Esophagus (tissue), 2 donors: ENCODE measurements at regions not wholly inside any gene's neighbourhood (a gene's known extent, or its start where the extent isn't known, plus 50 kb on each side); places are given as distances from the start of the nearest gene placed in this dataset.

ENCODE experiments used
- H3K27ac ChIP-seq, 2 donors: one replicate each; pipeline ENCODE4 v1.5.1; 2013; ENCODE audit warnings: low read depth in 2 of 2, mild to moderate bottlenecking in 2 of 2, inconsistent platforms in 1 of 2, low read length in 1 of 2, moderate library complexity in 1 of 2
- H3K27me3 ChIP-seq, 2 donors: one replicate each; pipeline ENCODE4 v1.6.1; 2013; ENCODE audit warnings: low read length in 2 of 2, control low read depth in 1 of 2, mild to moderate bottlenecking in 1 of 2; ENCODE audit not compliant: insufficient read depth in 2 of 2, control insufficient read depth in 1 of 2
- H3K36me3 ChIP-seq, 2 donors: one replicate each; pipeline ENCODE4 v1.6.1; 2013; ENCODE audit warnings: low read length in 1 of 2; ENCODE audit not compliant: control insufficient read depth in 2 of 2, insufficient read depth in 2 of 2
- H3K4me1 ChIP-seq, 2 donors: one replicate each; pipeline ENCODE4 v1.6.1; 2013; ENCODE audit warnings: low read length in 1 of 2; ENCODE audit not compliant: control insufficient read depth in 2 of 2, insufficient read depth in 2 of 2
- H3K4me3 ChIP-seq, 2 donors: one replicate each; pipeline ENCODE4 v1.5.1; 2013; ENCODE audit warnings: low read length in 2 of 2, mild to moderate bottlenecking in 2 of 2, low read depth in 1 of 2, moderate library complexity in 1 of 2
- H3K9me3 ChIP-seq, 2 donors: one replicate each; pipeline ENCODE4 v1.6.1; 2013; ENCODE audit warnings: mild to moderate bottlenecking in 2 of 2, low read depth in 1 of 2, low read length in 1 of 2, moderate library complexity in 1 of 2; ENCODE audit not compliant: control insufficient read depth in 2 of 2, insufficient read depth in 1 of 2
- WGBS, 2 donors: extraction: QIAGEN DNeasy Blood & Tissue Kit; methylation state at CpG; one replicate each; pipeline ENCODE4 v1.1.7; 2013; 5-methylcytosine and 5-hydroxymethylcytosine counted together
- donor health status: healthy with polysubstance abuse.
- donor health status: Bipolar disorder and iron deficiency.

DNA sequence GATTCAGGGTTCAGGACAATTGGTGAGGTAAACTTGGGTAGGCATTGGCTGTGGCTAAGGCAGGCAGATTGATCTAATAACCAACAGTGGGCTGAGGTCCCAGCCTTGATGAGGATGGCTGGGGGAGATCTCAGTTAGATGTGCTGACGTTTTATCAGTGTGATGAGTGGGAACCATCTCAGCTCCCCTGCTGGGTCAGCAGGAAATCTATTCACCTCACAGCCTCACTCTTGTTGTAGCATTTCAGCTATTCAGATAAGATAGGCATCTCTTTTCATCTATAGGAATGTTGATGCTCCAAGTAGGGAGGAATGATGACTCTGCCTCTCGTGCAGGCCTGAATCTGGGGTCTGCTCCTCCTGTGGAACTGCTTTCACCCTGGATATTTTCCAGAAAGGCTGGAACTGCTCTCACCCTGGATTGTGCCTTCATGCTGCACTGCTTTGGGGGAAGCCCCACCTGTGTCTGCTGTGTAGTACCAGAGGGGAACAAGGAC, 973.7 kb downstream of the NSUN3 start:
- H3K9me3 ChIP-seq, result peaks cover 3 to 11% of the 10 kb centered on the region in 2 donors
- no peaks in the 10 kb centered on the region for H3K27me3 ChIP-seq
- 52 to 56% methylated on average over 2 of the region's 2 CpGs for WGBS, 2 donors
- H3K4me1 ChIP-seq, result no peaks in the 10 kb centered on the region
- no peak overlapping the region for H3K27ac ChIP-seq
- no peak overlapping the region for H3K4me3 ChIP-seq
- no peaks in the 10 kb centered on the region for H3K36me3 ChIP-seq

DNA sequence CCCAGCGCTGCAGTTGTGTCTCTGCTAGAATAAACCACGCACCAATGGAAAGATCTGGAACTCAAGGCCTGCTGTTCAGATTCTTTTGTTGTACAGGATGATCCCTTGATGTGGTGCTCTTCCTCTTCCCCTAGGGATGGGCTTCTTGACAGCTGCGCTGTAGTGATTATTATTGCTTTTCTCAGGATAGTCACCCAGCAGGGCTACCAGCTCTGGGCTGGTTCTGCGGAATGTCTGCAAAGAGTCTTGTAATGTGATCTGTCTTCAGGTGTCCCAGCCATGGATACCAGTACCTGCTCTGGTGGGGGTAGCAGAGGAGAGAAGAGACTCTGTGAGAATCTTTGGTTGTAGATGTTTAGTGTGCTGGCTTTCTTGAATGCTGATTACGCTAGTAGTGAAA, 974.2 kb downstream of the NSUN3 start:
- no peaks in the 10 kb centered on the region for H3K27me3 ChIP-seq
- H3K36me3 ChIP-seq, result no peaks in the 10 kb centered on the region
- 76 to 88% methylated on average over 5 of the region's 5 CpGs for WGBS, 2 donors
- no peak overlapping the region for H3K4me3 ChIP-seq
- no peak overlapping the region for H3K27ac ChIP-seq
- no peaks in the 10 kb centered on the region for H3K4me1 ChIP-seq
- H3K9me3 ChIP-seq, result peaks cover 3 to 11% of the 10 kb centered on the region in 2 donors

DNA sequence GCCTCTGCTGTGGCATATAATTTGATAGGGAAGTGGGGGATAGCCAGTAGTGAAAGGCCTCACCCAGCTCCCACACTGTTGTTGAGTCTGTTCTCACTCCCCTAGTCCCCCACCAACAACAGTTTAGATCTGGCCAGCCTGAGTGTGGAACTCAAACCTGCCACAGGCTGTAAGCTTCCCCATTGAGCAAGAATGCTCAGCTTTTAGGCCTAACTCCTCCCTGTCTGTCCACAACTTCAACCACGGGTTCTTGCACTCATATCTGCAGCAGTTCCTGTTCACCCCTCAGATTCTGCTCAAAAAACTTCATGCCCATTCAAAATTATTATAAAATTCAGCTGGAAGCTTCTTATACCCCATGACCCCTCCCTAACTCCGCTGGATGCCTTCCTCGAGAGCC, 975.1 kb downstream of the NSUN3 start:
- H3K36me3 ChIP-seq, result no peaks in the 10 kb centered on the region
- H3K9me3 ChIP-seq, result peaks cover 3 to 11% of the 10 kb centered on the region in 2 donors
- no peak overlapping the region for H3K27ac ChIP-seq
- 78 to 87% methylated on average over 3 of the region's 3 CpGs for WGBS, 2 donors
- no peak overlapping the region for H3K4me3 ChIP-seq
- no peaks in the 10 kb centered on the region for H3K27me3 ChIP-seq
- no peaks in the 10 kb centered on the region for H3K4me1 ChIP-seq

DNA sequence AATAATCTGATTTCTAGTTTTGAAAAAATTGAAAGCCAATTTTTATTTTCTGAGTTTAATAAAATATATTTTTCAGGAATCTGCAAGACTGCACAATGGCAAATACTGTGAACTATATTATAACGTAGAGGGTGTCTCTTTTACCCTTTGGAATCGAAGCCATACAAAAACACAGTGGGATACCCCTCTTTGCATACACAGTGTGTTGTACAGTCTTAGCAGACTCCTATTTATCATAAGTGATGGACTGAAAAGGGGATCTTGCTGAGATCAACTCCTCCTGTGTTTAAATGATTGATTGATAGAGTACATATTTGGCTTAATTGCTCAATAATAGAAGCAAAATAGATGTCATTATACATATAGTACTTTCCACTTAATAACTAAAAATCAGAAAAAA, 981.2 kb downstream of the NSUN3 start:
- WGBS, 2 donors, result 71 to 82% methylated on average over 2 of the region's 2 CpGs

DNA sequence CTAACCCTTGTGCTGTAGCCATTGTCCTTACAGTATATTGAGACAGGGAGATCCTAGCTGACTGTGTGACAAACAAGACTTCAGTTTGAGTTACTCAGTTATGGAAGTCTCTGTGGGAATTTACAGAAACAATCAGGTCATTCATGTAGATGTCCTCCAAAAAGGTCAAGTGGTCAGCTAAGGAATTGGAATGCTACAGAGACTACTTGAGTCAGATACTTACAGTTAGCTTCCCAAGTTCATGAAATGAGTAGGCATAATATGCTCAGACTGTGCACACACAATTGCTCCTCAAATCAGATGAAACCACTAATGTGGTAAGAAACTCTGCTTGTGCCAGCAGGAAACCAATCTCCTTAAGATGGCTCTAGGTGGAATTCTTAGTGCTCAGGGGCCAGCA, 985.7 kb downstream of the NSUN3 start:
- Histone ChIP-seq H3K27me3 (no peaks in the 10 kb centered on the region), H3K9me3 (no peaks in the 10 kb centered on the region), H3K36me3 (no peaks in the 10 kb centered on the region), H3K27ac (no peak overlapping the region), H3K4me3 (no peak overlapping the region), H3K4me1 (no peaks in the 10 kb centered on the region)

More for the DNA sequence above, 981.2 kb downstream of the NSUN3 start:
- no peak overlapping the region for H3K4me3 ChIP-seq
- no peaks in the 10 kb centered on the region for H3K27me3 ChIP-seq
- no peak overlapping the region for H3K27ac ChIP-seq
- no peaks in the 10 kb centered on the region for H3K9me3 ChIP-seq
- no peaks in the 10 kb centered on the region for H3K36me3 ChIP-seq
- H3K4me1 ChIP-seq, result no peaks in the 10 kb centered on the region

DNA sequence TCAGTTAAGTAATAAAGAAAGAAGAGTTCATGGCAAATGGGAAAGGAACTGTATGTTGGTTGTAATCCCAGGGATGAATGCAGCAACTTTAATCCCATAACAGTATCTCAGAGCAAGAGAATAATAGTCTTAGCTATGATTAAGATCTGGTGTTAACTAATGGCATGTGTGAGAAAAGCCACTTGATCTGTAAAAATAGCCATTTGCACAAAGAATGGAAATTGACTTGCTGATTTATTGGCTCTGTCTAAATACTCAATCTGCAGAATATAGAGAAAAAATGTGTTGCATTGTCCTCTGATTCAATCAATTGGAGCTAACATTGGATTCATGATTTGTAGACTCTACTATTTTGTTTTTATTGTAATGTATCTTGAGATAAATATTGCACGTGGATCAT, 987.0 kb downstream of the NSUN3 start:
- H3K4me3 ChIP-seq, result no peak overlapping the region
- no peaks in the 10 kb centered on the region for H3K27me3 ChIP-seq
- H3K36me3 ChIP-seq, result no peaks in the 10 kb centered on the region
- no peaks in the 10 kb centered on the region for H3K9me3 ChIP-seq
- 67 to 71% methylated on average over 1 of the region's 1 CpG for WGBS, 2 donors
- H3K27ac ChIP-seq, result no peak overlapping the region
- no peaks in the 10 kb centered on the region for H3K4me1 ChIP-seq

DNA sequence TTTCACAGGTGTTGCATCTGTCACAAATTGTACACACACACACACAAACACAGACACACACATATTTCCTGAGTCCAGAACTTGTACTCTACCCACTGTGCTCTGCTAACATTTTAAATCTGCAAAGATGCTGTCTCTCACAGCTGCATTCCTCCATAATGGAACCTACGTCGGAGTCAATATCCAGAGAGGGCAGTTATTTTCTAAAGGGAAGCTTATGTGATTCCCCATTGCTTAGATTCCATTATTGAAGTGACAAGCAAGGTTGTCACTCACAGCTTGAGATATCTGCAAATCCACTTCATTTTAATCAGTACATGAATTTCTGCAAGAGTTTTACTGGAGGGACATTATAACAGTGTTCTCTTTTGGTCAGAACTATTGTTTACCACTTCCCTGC, 992.4 kb downstream of the NSUN3 start:
- Histone ChIP-seq H3K4me1 (no peaks in the 10 kb centered on the region), H3K4me3 (no peak overlapping the region), H3K36me3 (no peaks in the 10 kb centered on the region), H3K27me3 (no peaks in the 10 kb centered on the region), H3K9me3 (no peaks in the 10 kb centered on the region), H3K27ac (no peak overlapping the region)
- 88 to 91% methylated on average over 2 of the region's 2 CpGs for WGBS, 2 donors

DNA sequence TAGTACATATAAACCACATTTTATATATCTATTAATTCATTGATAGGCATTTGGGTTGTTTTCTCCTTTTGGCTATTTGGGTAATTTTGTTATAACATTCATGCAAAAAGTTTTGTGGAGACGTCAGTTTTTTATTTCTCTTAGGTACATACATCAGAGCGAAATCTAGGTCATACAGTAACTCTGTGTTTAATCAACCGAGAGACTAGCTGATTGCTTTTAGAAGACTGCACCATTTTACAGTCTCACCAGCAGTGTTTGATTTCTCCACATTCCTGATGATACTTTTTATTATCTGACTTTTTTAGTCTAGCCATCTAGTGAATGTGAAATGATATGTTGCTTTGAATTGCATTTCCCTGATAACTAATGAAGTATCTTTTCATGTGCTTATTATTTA, 1019.3 kb downstream of the NSUN3 start:
- Histone ChIP-seq H3K27me3 (no peaks in the 10 kb centered on the region), H3K9me3 (no peaks in the 10 kb centered on the region), H3K36me3 (no peaks in the 10 kb centered on the region), H3K4me3 (no peak overlapping the region), H3K4me1 (no peaks in the 10 kb centered on the region), H3K27ac (no peak overlapping the region)
- WGBS, 2 donors, result 82 to 86% methylated on average over 3 of the region's 3 CpGs

DNA sequence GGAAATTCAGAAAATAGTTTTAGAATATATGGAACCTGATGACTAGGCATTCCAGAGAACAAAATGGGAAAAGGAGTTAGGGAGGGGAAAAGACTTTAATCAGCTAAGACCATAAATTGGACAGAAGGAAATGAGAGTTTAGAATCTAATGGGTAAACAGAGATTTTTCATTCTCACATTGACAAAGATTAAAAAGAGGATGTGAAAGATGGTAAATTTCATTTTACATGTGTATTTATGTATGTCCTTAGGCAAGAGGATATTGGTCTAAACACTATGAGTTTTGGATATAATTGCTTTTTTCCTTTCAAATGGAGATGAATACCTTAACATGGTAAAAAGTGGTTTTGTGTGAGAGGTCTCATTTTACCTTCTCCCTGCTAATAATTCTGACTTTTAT, 1021.9 kb downstream of the NSUN3 start:
- H3K9me3 ChIP-seq, result no peaks in the 10 kb centered on the region
- no peak overlapping the region for H3K27ac ChIP-seq
- no peaks in the 10 kb centered on the region for H3K27me3 ChIP-seq
- no peaks in the 10 kb centered on the region for H3K36me3 ChIP-seq
- no peaks in the 10 kb centered on the region for H3K4me1 ChIP-seq
- H3K4me3 ChIP-seq, result no peak overlapping the region

DNA sequence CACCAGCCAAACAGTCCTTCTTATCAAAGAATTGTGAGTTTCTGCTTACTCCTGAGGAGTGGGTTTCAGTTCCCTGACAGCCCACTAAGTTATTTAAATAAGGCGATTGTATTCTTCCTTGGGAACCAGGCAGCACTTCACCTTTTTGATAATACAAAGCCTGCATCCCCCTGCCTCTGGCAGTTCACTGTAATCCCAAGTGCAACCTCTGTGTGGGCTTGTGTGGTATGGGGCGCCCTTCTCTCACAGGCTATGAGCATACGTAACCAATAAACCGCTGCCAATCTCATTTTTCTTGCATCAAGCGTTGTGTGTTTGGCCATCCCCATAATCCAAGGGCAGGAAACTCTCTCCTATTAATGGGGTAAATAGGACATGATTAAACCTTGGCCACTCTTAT, 1025.6 kb downstream of the NSUN3 start:
- Histone ChIP-seq H3K4me1 (no peaks in the 10 kb centered on the region), H3K27me3 (no peaks in the 10 kb centered on the region), H3K9me3 (no peaks in the 10 kb centered on the region), H3K36me3 (no peaks in the 10 kb centered on the region), H3K4me3 (no peak overlapping the region), H3K27ac (no peak overlapping the region)
- 85 to 87% methylated on average over 5 of the region's 5 CpGs for WGBS, 2 donors
